ENCODE measurements at regions not wholly inside any gene's neighbourhood (a gene's known extent, or its start where the extent isn't known, plus 50 kb on each side); places are given as distances from the start of the nearest gene placed in this dataset.

GRCh38 chr2:128439791-128440665 is 121.4 kb upstream of the HS6ST1 start:
- no peak for DNase-seq

- no peak for DNase-seq
Measured at GRCh38 chr2:128440666-128441340, 122.1 kb upstream of the HS6ST1 start.

GRCh38 chr2:128441341-128442052 is 122.8 kb upstream of the HS6ST1 start:
- DNase-seq: no peak

- no peak for DNase-seq
Measured at GRCh38 chr2:128442053-128442751, 123.5 kb upstream of the HS6ST1 start.

GRCh38 chr2:128442891-128443302 is 124.2 kb upstream of the HS6ST1 start:
- DNase-seq: no peak

GRCh38 chr2:128444121-128444771 is 125.6 kb upstream of the HS6ST1 start:
- no peak for DNase-seq

GRCh38 chr2:128444816-128445522 is 126.3 kb upstream of the HS6ST1 start:
- no peak for DNase-seq

- no peak for DNase-seq
Measured at GRCh38 chr2:128445523-128445900, 126.8 kb upstream of the HS6ST1 start.

- DNase-seq: no peak
Measured at GRCh38 chr2:128446049-128446873, 127.6 kb upstream of the HS6ST1 start.

GRCh38 chr2:128446874-128447537 is 128.3 kb upstream of the HS6ST1 start:
- no peak for DNase-seq

GRCh38 chr2:128447538-128447995 is 128.9 kb upstream of the HS6ST1 start:
- DNase-seq: no peak

- DNase-seq: no peak
Measured at GRCh38 chr2:128448331-128449225, 129.9 kb upstream of the HS6ST1 start.

GRCh38 chr2:128449226-128450061 is 130.8 kb upstream of the HS6ST1 start:
- DNase-seq: no peak

GRCh38 chr2:128450211-128451024 is 131.8 kb upstream of the HS6ST1 start:
- no peak for DNase-seq

- no peak for DNase-seq
Measured at GRCh38 chr2:128451084-128452023, 132.7 kb upstream of the HS6ST1 start.

GRCh38 chr2:128452024-128452411 is 133.3 kb upstream of the HS6ST1 start:
- no peak for DNase-seq
